Left cardiac atrium (tissue), 4 donors: ENCODE measurements at regions not wholly inside any gene's neighbourhood (a gene's known extent, or its start where the extent isn't known, plus 50 kb on each side); places are given as distances from the start of the nearest gene placed in this dataset.
A peak's percentile ranks its signal among the peaks of the same experiment; 100 is the strongest.

ENCODE experiments used
- ATAC-seq, 2 donors: fragments of 200-7000 bp; cut with Tn5 transposase; one replicate each; pipeline ENCODE4 v1.9.1; 2020; ENCODE audit warnings: mild to moderate bottlenecking in 2 of 2, moderate library complexity in 2 of 2
- DNase-seq: peaks from one replicate; pipeline ENCODE4 v3.0.0-alpha.2; 2020
- intact Hi-C, 2 donors: fragments of 100-400 bp; cut with DNase I; formaldehyde crosslinking; loops; one replicate each; pipeline versions ENCODE4 v1.14.1 to v1.15.1; 2022 to 2023
- donor health status: DM: no; HTN: yes; CAD: no.
- donor health status: DM: no; HTN: yes; CAD: no; lungs with severe emphysema.
- donor health status: DM: yes; HTN: yes; CAD: no.
- donor health status: Dilated cardiomyopathy.

GRCh38 chr13:27673911-27674310 lies 52.2 kb downstream of the POLR1D start:
- DNase-seq (no peak), ATAC-seq (peak; percentile 82 to 92)
- intact Hi-C loops = no loop called here

GRCh38 chr13:27678306-27679040 lies 56.8 kb downstream of the POLR1D start:
- intact Hi-C loops = no loop called here
- DNase-seq (no peak), ATAC-seq (no peak)

- intact Hi-C loops = no loop called here
- no peak for ATAC-seq
- no peak for DNase-seq
These were observed 57.7 kb downstream of the POLR1D start for GRCh38 chr13:27679396-27679795.

GRCh38 chr13:27679896-27680295 lies 58.2 kb downstream of the POLR1D start:
- DNase-seq (no peak), ATAC-seq (no peak)
- intact Hi-C loops = no loop called here

- ATAC-seq = no peak
- intact Hi-C loops = no loop called here
- DNase-seq = no peak
These were observed 58.8 kb downstream of the POLR1D start for GRCh38 chr13:27680465-27680864.

GRCh38 chr13:27691207-27691606 lies 69.5 kb downstream of the POLR1D start:
- intact Hi-C loops = no loop called here

GRCh38 chr13:27696731-27697130 lies 75.0 kb downstream of the POLR1D start:
- ATAC-seq (no peak), DNase-seq (no peak)
- intact Hi-C loops = no loop called here

More at GRCh38 chr13:27691207-27691606, 69.5 kb downstream of the POLR1D start:
- ATAC-seq (no peak), DNase-seq (no peak)

- DNase-seq (no peak), ATAC-seq (no peak)
- intact Hi-C loops = no loop called here
These were observed 78.3 kb downstream of the POLR1D start for GRCh38 chr13:27699952-27700351.

- DNase-seq = no peak
- intact Hi-C loops = no loop called here
- no peak for ATAC-seq
These were observed 83.0 kb downstream of the POLR1D start for GRCh38 chr13:27704681-27705080.

- ATAC-seq (no peak), DNase-seq (no peak)
- intact Hi-C loops = no loop called here
These were observed 84.0 kb upstream of the GSX1 start for GRCh38 chr13:27708325-27708724.

- no peak for ATAC-seq
- intact Hi-C loops = loop anchor here in 1 of 2 donors (5.0 kb wide), 1 partner anchor 177 kb away; no protein-coding TSS in a partner anchor
- no peak for DNase-seq
These were observed 82.5 kb upstream of the GSX1 start for GRCh38 chr13:27709779-27710178.

- ATAC-seq (peak; percentile 34 to 50), DNase-seq (peak; percentile 35)
- intact Hi-C loops = loop anchor here in 1 of 2 donors (5.0 kb wide), 1 partner anchor 180 kb away; no protein-coding TSS in a partner anchor
These were observed 79.9 kb upstream of the GSX1 start for GRCh38 chr13:27712421-27712820.

- intact Hi-C loops = loop anchor here in 1 of 2 donors (5.0 kb wide), 1 partner anchor 181 kb away; no protein-coding TSS in a partner anchor
- ATAC-seq (no peak), DNase-seq (no peak)
These were observed 78.5 kb upstream of the GSX1 start for GRCh38 chr13:27713767-27714166.

- ATAC-seq (no peak), DNase-seq (no peak)
- intact Hi-C loops = loop anchor here in 1 of 2 donors (10.0 kb wide), 1 partner anchor 337 kb away; no protein-coding TSS in a partner anchor
These were observed 70.6 kb upstream of the GSX1 start for GRCh38 chr13:27721681-27722080.

- DNase-seq (no peak), ATAC-seq (no peak)
- intact Hi-C loops = loop anchor here in 1 of 2 donors (10.0 kb wide), 1 partner anchor 343 kb away; no protein-coding TSS in a partner anchor
These were observed 64.0 kb upstream of the GSX1 start for GRCh38 chr13:27728271-27728670.

GRCh38 chr13:27730191-27730590 lies 62.1 kb upstream of the GSX1 start:
- no peak for DNase-seq
- no peak for ATAC-seq
- intact Hi-C loops = no loop called here
